ENCODE measurements at regions not wholly inside any gene's neighbourhood (a gene's known extent, or its start where the extent isn't known, plus 50 kb on each side); places are given as distances from the start of the nearest gene placed in this dataset.
"Not testable (repeated sequence)": the region's sequence is repeated elsewhere in the genome, so short reads cannot be mapped to it uniquely, and the experiment has no call there.

DNA sequence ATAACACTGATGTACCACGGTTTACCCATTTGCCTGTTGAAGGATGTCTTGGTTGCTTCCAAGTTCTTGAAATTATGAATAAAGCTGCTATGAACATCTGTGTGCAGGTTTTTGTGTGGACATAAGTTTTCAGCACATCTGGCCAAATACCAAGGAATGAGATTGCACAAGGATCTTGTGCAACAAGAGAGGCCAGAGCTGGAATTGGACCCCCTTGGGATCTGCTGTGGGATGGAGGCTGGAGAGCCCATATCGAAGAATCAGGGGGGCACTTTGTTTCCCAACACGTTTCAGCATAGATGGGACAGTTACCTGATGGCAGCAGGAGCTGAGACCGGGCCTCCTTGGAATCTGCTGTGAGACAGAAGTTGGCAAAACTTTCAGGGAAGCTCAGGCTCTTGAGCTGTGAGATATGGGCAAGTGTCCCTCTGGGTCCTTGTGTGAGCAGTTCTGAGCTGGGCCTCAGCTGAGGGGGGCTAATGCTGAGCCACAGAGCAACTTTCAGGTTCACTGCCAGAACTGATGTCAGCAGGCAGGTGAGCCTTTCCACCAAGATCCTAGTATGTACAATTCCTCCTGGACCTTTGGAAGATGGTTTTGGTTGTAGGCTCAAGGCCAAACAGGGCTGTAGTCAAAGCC is 115.2 kb upstream of the RAB18 start:
- no peak for DNase-seq

DNA sequence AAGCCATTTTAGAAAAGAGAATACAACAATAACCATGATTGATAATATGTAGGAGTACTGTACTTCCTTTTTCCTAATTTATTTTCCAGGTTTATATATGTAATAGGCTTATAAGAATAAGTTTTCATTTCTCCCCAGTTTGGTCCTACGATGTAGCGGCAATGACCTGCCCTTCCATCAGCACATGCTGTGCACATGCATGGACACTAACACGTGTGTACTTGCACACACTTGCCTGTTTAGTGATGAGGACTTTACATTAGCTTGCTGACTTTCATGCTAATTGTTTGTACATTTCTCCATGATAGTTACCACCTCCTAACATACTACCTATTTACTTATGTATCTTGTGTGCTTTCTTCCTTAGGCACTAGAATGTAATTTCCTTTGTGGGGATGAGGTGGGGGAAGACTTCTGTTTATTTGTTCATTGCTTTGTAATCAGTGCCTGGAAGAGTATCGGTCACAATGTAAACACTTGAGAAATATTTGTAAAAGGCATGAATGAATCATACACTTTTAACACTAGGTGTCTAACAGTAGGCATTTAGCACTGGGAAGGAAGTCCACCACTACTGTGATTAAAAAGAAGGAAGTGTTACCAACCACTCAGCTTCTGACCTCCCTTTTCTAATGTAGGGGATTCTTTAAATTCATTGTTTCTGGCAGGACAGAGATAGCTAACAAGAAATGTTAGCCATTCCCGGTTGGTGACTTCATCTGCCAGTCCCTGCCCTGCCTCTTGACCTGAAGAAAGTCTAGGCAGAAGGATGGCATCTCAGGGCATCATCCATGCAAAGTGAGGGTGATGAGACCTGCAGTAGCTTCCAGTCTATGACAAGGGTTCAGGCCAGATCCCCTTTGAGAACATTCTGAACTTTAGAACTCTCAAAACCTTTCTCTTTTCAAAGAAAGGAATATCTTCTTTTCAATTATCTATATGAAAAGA is 120.2 kb upstream of the RAB18 start:
- DNase-seq = no peak

DNA sequence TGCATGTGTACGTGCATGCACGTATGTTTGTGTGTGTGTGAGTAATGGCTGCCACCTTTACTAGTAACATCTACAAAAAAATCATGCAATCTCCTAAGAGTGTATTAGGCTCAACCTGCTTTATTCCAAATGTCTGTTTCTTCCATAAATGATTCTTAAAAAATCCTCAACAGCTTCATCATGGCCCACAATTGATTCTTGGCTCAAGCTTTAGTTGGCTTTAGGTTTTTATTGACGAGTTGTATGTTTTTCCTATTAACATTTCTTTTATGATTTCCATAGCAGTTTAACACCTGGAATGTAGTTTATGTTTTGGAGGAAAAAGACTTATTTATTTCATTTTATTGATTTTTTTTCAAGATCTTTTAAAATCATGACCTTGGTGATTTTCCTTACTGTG is 121.9 kb upstream of the RAB18 start:
- no peak for DNase-seq

DNA sequence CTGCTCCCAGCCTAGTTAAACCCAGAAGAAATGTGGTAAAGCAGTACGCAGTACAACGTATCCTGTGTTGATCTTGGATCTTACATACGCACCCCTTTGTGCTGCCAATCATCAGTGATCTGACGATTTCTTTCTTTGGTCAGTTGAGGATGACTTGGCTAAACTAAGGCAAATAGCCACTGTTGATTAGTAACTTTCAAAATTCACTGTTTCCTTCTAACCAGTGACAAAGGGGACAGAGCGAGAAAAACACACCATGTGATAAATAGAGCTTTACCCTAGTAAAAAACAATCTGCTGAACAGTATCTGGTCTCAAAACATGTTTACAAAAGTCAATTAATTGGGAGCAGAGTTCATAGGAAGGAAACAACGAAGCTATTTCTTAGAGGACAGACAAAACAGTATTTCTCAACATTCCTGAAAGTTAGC is 123.2 kb upstream of the RAB18 start:
- DNase-seq = no peak

DNA sequence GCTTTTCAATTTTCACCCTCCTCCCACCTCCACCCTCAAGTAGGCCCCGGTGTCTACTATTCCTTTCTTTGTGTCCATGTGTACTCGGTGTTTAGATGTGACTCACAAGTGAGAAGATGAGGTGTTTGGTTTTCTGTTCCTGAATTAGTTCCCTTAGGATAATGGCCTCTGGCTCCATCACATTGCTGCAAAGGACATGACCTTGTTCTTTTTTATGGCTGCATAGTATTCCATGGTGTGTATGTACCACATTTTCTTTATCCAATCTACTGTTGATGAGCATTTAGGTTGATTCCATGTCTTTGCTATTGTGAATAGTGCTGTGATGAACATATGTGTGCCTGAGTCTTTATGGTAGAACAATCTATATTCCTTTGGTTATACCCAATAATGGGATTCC is 125.1 kb upstream of the RAB18 start:
- not testable (repeated sequence) for DNase-seq

DNA sequence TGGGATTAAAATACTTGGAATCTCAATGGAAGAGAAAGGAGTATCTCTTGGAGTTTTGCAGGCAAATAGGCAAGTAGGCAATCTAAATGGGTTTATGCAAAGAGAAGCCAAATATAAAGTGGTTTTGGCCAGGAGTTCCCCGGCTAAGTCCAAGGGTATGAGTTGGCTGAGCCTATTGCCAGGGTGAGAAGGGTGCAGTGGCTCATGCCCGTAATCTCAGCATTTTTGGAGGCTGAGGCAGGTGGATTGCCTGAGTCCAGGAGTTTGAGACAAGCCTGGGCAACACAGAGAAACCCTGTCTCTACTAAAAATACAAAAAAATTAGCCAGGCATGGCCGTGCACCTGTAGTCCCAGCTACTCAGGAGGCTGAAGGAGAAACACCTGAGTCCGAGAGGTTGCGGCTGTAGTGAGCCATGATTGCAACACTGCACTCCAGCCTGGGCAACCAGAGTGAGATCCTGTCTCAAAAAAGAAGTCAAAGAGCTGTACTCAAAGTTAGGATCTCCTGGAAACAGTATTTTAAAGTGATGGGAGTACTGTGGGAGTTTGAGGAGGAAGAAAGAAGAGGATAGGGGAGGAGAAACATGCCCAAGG is 130.4 kb upstream of the RAB18 start:
- no peak for DNase-seq

DNA sequence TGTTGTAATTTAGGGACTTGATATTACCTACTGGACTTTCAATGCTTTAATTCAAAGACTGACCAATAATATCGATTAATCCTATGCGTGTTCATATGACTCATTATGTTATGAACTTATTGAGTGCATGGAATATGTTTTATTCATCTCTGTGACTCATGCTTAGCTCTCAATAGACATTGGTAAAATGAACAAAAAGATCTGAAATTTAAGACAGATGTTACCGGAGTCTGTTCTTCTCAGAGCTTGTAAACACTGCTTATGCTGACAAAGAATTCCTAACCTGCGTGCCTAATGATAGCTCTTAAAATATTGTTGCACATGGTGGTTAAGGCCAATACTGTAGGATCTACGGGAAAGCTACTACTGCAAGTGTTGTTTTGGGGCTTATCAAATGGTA is 131.5 kb upstream of the ACBD5 start:
- no peak for DNase-seq

DNA sequence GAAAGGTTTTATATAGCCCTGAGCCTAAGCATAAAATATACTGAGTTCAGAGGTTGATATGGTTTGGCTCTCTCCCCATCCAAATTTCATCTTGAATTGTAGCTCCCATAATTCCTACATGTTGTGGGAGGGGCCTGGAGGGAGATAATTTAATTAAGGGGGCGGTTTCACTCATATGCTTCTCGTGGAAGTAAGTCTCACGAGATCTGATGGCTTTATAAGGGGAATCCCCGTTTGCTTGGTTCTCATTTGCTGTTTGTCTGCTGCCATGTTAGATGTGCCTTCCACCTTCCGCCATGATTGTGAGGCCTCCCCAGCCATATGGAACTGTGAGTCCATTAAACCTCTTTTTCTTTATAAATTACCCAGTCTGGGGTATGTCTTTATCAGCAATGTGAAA is 130.8 kb upstream of the ACBD5 start:
- DNase-seq = not testable (repeated sequence)

DNA sequence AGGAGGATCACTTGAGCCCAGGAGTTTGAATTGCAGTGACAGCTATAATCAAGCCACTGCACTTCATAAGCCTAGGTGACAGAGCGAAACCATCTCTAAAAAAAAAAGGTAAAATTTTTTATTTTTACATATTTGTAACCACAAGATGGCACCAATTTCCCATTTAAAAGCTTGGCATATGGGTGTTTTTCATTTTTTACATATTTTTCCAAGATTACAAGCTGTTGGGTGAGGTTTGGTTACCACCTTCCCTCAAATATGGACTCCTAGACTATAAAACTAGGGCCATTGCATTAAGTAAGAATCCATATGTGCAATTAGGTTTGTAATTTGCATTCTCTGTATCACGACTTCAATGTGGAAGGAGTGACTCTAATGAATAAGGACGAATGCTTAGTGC is 129.3 kb upstream of the ACBD5 start:
- DNase-seq = no peak

DNA sequence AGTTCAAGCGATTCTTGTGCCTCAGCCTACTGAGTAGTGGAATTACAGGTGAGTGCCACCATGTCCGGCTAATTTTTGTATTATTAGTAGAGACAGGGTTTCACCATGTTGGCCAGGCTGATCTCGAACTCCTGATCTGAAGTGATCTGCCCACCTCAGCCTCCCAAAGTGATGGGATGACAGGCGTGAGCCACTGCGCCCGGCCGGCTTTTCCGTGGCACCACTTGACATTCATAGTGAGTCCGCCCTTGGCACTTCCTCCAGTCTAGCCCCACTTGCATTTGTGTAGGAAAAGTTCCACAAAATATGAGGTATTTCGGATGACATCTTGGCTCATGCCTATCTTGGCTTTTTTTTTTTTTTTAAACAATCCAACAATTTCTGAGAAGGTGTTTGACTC is 128.1 kb upstream of the ACBD5 start:
- no peak for DNase-seq

DNA sequence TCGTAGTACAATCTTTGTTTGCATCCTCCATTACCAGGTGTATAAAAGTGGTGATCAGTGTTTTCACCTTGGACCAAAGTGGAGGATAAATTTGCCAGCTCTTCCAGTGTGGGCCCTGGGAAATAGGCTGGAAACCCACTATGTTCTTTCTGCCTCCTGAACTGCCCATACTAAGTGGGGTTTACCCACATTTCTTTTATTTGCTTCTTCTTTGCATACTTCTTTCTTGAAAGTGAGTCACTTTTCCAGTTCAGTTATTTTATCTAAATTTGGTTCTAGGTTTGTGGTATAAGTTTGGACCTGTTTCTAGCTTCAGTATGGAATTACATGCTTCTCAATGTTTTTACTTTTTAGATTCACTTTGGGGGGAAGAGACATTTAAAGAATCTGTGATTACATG is 126.2 kb upstream of the ACBD5 start:
- DNase-seq = no peak

DNA sequence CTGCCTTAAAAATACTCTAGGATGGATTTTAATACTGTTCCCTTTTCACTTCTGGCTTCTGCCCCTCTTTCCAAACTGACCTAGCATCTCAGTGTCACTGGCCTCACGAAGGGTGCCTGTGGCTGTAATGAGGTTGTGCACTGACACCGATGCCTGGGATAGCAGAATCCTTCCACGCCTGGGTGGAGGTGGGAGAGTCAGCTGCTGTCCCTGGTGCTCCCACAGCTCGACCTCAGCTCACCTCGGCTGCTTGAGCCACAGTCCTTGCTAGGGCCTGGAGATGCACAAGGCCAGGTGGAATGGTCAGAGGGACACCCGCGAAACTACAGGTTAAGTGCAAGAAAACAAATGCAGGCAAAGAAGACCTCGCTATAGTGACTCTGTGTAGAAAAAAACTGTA is 123.4 kb upstream of the ACBD5 start:
- no peak for DNase-seq

DNA sequence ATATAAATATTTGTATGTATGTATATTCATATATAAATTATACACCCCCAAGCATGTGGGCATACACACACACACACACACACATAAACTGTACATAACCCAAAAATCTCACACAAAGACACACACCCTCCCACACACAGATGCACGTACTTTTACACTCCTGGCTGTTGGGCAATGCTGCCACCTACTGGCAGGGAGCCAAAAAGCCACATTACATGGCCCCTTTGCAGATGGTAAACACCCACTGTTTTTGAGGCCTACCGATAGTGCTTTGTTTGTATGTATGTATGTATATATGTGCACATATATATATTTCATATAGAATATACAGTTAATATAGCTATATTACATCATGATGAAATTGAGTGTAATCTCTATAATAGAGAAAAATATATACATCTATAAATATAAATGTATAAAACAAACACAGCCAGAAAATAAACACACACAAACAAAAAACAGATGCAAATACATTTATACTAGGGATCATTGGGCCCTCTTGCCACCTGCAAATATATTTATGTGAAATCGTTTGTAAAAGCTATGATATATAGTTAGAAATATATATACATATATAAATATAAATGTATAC is 120.1 kb upstream of the ACBD5 start:
- peak; percentile 87 for DNase-seq

DNA sequence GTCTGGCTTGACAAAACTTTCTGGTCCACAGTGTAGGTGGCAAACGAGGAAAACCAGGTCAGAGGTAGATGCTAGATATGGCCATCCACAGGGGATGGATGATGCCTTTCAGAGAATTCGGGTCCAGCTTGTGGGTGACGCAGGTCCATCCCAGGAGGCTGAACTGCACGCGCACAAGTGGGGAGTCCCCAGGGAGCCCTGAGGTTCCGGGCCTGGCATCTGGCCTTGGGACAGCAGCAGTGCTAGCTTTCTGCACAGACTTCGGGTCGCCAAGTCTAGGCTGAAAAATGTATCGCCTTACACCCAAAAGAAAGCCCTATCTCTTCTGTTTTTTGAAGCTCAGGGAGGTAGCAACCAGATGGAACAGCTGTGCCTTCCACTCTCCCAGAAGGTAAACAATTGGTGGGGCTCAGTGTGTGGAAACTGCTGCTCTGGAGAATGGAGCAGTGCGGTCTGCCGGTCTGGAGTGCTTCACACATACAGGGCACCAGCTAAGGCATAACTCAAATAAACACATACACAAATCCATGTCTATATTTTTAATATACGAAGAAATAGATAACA is 119.3 kb upstream of the ACBD5 start:
- DNase-seq = no peak

DNA sequence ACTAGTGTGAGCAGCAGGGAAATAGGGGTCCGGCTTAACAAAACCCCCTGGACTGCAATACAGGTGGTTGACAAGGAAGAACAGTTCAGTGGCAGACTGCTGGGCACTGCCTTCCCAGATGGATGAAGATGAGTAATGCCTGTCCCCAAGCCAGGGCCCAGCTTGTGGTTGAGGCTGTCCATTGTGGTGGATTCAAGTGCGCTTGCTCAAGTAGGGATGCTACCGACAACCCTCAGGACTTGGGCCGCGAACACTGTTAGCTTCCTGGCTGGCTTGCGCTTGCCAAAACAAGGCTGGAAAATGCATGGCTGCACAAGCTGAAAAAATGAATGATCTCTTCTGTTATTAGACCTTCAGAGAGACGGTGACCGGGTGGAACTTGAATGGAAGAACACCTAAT is 116.1 kb upstream of the ACBD5 start:
- DNase-seq = no peak

DNA sequence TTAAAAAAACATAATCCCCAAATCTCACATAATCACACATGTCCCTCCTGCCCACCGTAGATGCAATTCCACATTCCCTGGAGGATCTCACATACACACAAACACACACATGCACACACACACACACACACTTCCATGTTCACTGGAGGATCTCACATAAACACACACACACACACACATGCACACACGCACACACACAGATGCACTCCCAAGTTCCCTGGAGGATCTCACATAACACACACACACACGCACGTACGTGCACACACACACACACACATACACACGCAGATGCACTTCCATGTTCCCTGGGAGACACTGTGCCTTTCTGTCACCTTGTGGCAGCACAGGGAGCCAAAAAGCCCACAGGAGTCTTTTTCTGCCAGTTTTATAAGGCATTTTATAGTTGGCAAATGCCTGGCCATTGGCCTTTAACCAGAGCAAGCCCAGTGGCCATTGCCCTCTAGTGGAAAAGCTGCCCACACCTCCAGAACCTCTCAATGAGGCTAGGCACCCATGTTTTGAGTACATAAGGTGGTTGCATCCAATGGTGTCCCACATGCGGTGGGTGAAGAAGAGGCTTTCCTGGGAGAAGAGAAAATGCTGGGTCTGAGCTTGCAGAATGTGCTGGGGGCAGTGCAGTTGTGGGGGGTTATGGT is 115.4 kb upstream of the ACBD5 start:
- no peak for DNase-seq

DNA sequence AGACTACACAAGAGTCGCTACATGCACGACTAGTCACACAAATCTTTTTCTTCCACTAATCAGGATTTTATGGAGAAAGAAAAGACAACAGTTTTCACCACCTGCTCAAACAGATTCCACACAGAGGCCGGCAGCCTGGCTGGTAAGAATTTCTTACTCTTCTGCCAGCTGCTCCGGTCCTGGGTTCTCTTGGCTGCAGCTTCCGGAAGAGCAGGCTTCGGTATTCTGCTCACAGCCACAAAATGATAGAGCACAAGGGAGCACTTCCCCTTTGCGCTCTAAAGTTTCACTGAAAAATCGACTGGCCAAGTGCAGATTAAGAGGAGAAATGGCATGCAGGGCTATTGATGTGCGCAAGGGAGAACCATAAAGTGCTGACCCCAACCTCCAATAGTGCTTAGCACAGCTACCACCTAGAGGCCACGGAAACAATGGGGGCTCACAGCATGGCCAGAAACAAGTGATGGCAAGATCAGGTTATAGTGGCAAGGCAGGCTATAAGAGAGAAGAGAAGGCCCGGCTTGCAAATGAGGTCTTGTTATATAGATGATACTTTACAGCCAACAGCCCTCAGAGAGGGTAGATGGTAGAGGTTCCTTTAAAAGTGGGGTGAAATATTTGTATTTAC is 114.2 kb upstream of the ACBD5 start:
- DNase-seq = peak; percentile 20

DNA sequence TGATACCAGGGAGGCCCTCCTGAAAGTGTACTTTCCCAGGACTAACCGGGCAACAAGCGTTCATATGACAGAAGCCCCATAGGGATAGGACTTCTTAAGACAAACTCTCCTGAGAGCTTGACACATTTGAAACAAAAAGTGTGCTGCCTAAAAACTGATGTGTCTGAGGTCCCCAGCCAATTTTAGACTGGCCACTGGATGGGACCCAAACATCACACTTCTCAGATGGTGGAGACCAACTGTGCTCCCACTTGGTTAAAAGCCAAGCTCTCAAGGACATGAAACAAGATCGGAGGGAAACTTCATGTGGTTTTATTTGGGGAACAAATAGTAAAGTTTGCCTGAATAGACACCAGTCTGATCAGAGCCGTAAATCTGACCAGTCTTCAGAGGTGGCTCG is 113.5 kb upstream of the ACBD5 start:
- not testable (repeated sequence) for DNase-seq

DNA sequence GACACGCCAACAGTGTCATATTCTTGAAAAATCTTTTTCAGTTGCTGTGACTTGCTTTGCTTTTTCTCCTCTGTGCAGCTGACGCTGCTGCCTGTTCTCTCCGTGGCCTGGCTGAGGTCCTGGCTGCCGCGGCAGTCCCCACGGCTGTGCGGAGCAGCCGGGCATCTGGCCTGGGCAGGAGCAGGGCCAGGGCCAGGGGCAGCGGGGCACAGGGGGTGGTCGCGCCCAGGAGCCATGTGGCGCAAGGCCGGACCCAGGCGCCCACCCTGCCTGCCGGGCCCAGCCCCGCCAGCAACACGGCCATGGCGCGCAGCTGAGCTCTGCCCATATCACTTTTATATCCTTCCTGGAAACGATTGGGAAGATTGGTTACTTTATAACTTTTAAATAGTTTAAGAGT is 109.4 kb upstream of the ACBD5 start:
- no peak for DNase-seq

DNA sequence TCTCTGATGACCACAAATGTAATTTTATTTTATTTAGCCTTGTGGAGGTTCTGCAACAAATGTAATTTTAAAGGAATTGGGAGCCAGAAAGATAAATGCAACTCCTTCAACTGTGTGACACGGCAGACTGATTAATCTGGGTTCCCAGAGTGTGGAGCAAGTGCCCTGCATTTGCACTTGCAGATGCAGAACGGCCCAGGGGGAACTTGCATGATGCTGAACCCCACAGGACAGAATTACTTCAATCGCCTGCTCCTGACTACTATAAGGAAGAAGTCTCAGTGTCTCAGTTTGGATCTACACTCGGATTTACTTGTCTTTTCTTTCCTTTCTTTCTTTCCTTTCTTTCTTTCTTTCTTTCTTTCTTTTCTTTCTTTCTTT is 107.2 kb upstream of the ACBD5 start:
- not testable (repeated sequence) for DNase-seq

DNA sequence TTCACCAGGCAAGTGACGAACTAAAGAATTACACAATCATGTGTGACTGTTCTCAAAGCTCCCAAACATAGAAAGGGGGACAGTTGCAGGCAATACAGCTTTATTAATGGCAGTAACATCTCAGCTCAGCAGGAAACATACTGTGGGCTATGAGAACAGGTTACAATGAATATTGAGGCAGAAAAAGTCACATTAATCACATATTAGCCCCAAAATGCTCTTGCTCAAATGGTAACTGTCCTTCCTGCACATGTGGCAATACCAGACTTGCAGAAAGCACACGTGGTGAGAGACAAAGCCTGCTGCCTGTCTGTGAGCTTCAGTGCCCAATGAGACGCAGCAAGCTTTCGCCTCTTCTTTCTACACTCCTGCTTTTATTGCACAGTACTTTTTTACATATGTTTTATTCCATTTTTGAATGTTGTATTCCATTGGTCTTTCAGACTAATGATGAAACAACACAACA is 104.9 kb upstream of the ACBD5 start:
- no peak for DNase-seq

Measured in CD4-positive, alpha-beta T cell treated with Interleukin-17A for 4 hours (primary cell).